HepG2 (cell line): ENCODE measurements at regions not wholly inside any gene's neighbourhood (a gene's known extent, or its start where the extent isn't known, plus 50 kb on each side); places are given as distances from the start of the nearest gene placed in this dataset.

Source experiments
- ATAC-seq: fragments of 200-7000 bp; cut with Tn5 transposase; 3 replicates; pipeline ENCODE4 v1.9.1; 2020; ENCODE audit warnings: mild to moderate bottlenecking, moderate library complexity
- BruUV-seq: library from RNA; stranded (reverse); fragments of 400-500 nt; replicated peaks from 2 replicates; lab custom pipeline; 2021; lab: Mats Ljungman, UMichigan
- CTCF ChIA-PET: fragments of 300-600 bp; formaldehyde crosslinking; extraction: SDS; loops from one replicate; lab custom pipeline; 2021; ENCODE audit warnings: low total read pairs, inconsistent platforms, low intra/inter-chr PET ratio; lab: Yijun Ruan, JAX
- POLR2A ChIA-PET: fragments of 350-600 bp; sonication (Branson Sonifier 250); formaldehyde crosslinking; loops from one replicate; lab custom pipeline; 2020; ENCODE audit warnings: antibody characterized with exemption, inconsistent platforms; lab: Yijun Ruan, JAX
- DNase-seq: peaks from one replicate; pipeline ENCODE4 v3.0.0-alpha.2; 2015; ENCODE audit warnings: low spot score
- FAIRE-seq: peaks from 3 replicates; lab custom pipeline; 2011; peaks lifted over from hg19 to GRCh38; lab: Jason Lieb, UNC
- H2AFZ ChIP-seq: one replicate; pipeline ENCODE4 v1.6.1; 2011; ENCODE audit warnings: low read length, inconsistent platforms
- H3K27ac ChIP-seq: fragments of 300-600 bp; 3 replicates; pipeline ENCODE4 v1.8.0; 2011; ENCODE audit warnings: mixed run types, mild to moderate bottlenecking, mixed read lengths, low read length, inconsistent platforms; ENCODE audit not compliant: insufficient read depth; ENCODE audit errors: extremely low read length
- H3K27me3 ChIP-seq, 2 experiments: fragments of 200-600 bp in 1 of 2; 2 replicates in 1 of 2; 3 replicates in 1 of 2; pipeline versions ENCODE4 v1.6.0 to v1.8.0; 2011; ENCODE audit warnings: low read length in 2 of 2, mild to moderate bottlenecking in 2 of 2, moderate library complexity in 2 of 2, inconsistent platforms in 1 of 2; ENCODE audit not compliant: insufficient read depth in 2 of 2, control insufficient read depth in 1 of 2
- H3K36me3 ChIP-seq, 2 experiments: fragments of 200-600 bp in 1 of 2; replicated peaks in 1 of 2; 2 replicates in 1 of 2; 3 replicates in 1 of 2; pipeline versions ENCODE4 v1.5.1 to v1.8.0; 2011; ENCODE audit warnings: low read length in 2 of 2, inconsistent platforms in 1 of 2; ENCODE audit not compliant: insufficient read depth in 2 of 2, control insufficient read depth in 1 of 2
- H3K4me1 ChIP-seq: 2 replicates; pipeline ENCODE4 v1.5.1; 2012; ENCODE audit warnings: low read length, inconsistent platforms; ENCODE audit not compliant: insufficient read depth
- H3K4me2 ChIP-seq: 2 replicates; pipeline ENCODE4 v1.6.0; 2011; ENCODE audit warnings: low read depth, low read length, inconsistent platforms
- H3K4me3 ChIP-seq, 3 experiments: fragments of 200-600 bp in 1 of 3; sonication (generic), shearing (Covaris generic) in 1 of 3; replicated peaks in 1 of 3; 2 replicates each; pipeline ENCODE4 v1.5.1; 2011 to 2016; ENCODE audit warnings: low read length in 3 of 3, inconsistent platforms in 2 of 3, low read depth in 2 of 3, mild to moderate bottlenecking in 2 of 3, control low read depth in 1 of 3, mixed read lengths in 1 of 3; ENCODE audit not compliant: insufficient read depth in 1 of 3
- H3K79me2 ChIP-seq: one replicate; pipeline ENCODE4 v1.6.1; 2011; ENCODE audit warnings: low read length, inconsistent platforms; ENCODE audit not compliant: insufficient read depth
- H3K9ac ChIP-seq: 2 replicates; pipeline ENCODE4 v1.6.0; 2011; ENCODE audit warnings: mild to moderate bottlenecking, low read depth, low read length, inconsistent platforms; ENCODE audit not compliant: insufficient read depth
- H3K9me3 ChIP-seq: 2 replicates; pipeline ENCODE4 v1.5.1; 2012; ENCODE audit warnings: mild to moderate bottlenecking, low read length
- H4K20me1 ChIP-seq: 2 replicates; pipeline ENCODE4 v1.6.0; 2011; ENCODE audit warnings: inconsistent platforms, mild to moderate bottlenecking, low read length, moderate library complexity; ENCODE audit not compliant: insufficient read depth
- HMGXB4 ChIP-seq, 2 experiments: sonication (generic) in 1 of 2; formaldehyde crosslinking in 1 of 2; IDR thresholded peaks; 2 replicates each; pipeline versions ENCODE4 v1.4.0 to v1.6.1; 2018 to 2020; ENCODE audit warnings: missing genetic modification reagents in 2 of 2, borderline replicate concordance in 1 of 2, low read depth in 1 of 2, mild to moderate bottlenecking in 1 of 2, missing biosample characterization in 1 of 2
- JUNB ChIP-seq: sonication (generic); formaldehyde crosslinking; IDR thresholded peaks from 2 replicates; pipeline ENCODE4 v1.8.0; 2022; ENCODE audit warnings: missing genetic modification reagents, mild to moderate bottlenecking, borderline replicate concordance
- KDM1A ChIP-seq: IDR thresholded peaks from 2 replicates; pipeline ENCODE4 v1.6.1; 2016; ENCODE audit warnings: missing compliant biosample characterization
- MTF2 ChIP-seq: sonication (generic); formaldehyde crosslinking; IDR thresholded peaks from 2 replicates; pipeline ENCODE4 v1.5.0; 2020; ENCODE audit warnings: missing genetic modification reagents, borderline replicate concordance
- SMARCE1 ChIP-seq: fragments of 450-650 bp; IDR thresholded peaks from 2 replicates; pipeline ENCODE4 v1.6.1; 2017; ENCODE audit warnings: borderline replicate concordance
- SMC3 ChIP-seq: IDR thresholded peaks from 2 replicates; pipeline ENCODE4 v1.6.1; 2011; ENCODE audit warnings: low read length, improper control_type of control experiment
- SRSF4 ChIP-seq: fragments of 200-400 bp; formaldehyde crosslinking; IDR thresholded peaks from one replicate; pipeline ENCODE4 v1.6.1; 2018; ENCODE audit warnings: mild to moderate bottlenecking, low read depth, low read length, moderate library complexity; ENCODE audit not compliant: poor library complexity, severe bottlenecking
- TP53 ChIP-seq: sonication (generic); formaldehyde crosslinking; conservative IDR thresholded peaks from 2 replicates; pipeline ENCODE4 v1.4.0; 2020; ENCODE audit warnings: missing genetic modification reagents
- YEATS2 ChIP-seq: sonication (generic); formaldehyde crosslinking; IDR thresholded peaks from 2 replicates; pipeline ENCODE4 v1.4.0; 2020; ENCODE audit warnings: missing genetic modification reagents, borderline replicate concordance
- ZBTB10 ChIP-seq: sonication (generic); formaldehyde crosslinking; IDR thresholded peaks from 2 replicates; pipeline ENCODE4 v1.4.0; 2020; ENCODE audit warnings: missing genetic modification reagents, borderline replicate concordance
- ZNF124 ChIP-seq: sonication (generic); formaldehyde crosslinking; IDR thresholded peaks from 2 replicates; pipeline ENCODE4 v1.4.0; 2020; ENCODE audit warnings: missing genetic modification reagents
- ZNF382 ChIP-seq: sonication (generic); formaldehyde crosslinking; IDR thresholded peaks from 2 replicates; pipeline ENCODE4 v1.5.0; 2020; ENCODE audit warnings: missing genetic modification reagents, mild to moderate bottlenecking, borderline replicate concordance
- ZNF512B ChIP-seq: sonication (generic); formaldehyde crosslinking; IDR thresholded peaks from 2 replicates; pipeline ENCODE4 v1.5.1; 2020; ENCODE audit warnings: missing genetic modification reagents, mild to moderate bottlenecking, borderline replicate concordance
- ZNF7 ChIP-seq: IDR thresholded peaks from 2 replicates; pipeline ENCODE4 v1.6.1; 2016; ENCODE audit warnings: missing biosample characterization, missing genetic modification reagents
- ZSCAN5A ChIP-seq: sonication (generic); formaldehyde crosslinking; IDR thresholded peaks from 2 replicates; pipeline ENCODE4 v1.8.0; 2022; ENCODE audit warnings: mild to moderate bottlenecking, missing genetic modification reagents, borderline replicate concordance
- WGBS: methylation state at CpG from one replicate; pipeline ENCODE4 v1.1.6; 2017; ENCODE audit warnings: low lambda C conversion rate; 5-methylcytosine and 5-hydroxymethylcytosine counted together
- in situ Hi-C: cut with HindIII; loops from 2 replicates; pipeline ENCODE4 v1.10.0; 2017; ENCODE audit warnings: low pct_unique_long_range_greater_than_20kb; ENCODE audit not compliant: extremely low pct_ligation_motif_present
- intact Hi-C: fragments of 100-400 bp; cut with micrococcal nuclease; formaldehyde crosslinking; loops from one replicate; pipeline ENCODE4 v1.10.0; 2022; ENCODE audit not compliant: unreplicated experiment

GRCh38 chr3:40593351-40593750 is 68.6 kb downstream of the ZNF621 start:
- Histone ChIP-seq H3K27me3 (no peaks in the 10 kb centered on the region; a peak in 1 of 5 replicates), H3K9ac (no peak overlapping the region), H3K9me3 (no peaks in the 10 kb centered on the region), H3K27ac (no peak overlapping the region), H3K79me2 (no peaks in the 10 kb centered on the region), H2AFZ (no peak overlapping the region), H4K20me1 (no peaks in the 10 kb centered on the region), H3K4me3 (no peak overlapping the region), H3K4me2 (no peak overlapping the region), H3K36me3 (no peaks in the 10 kb centered on the region), H3K4me1 (no peaks in the 10 kb centered on the region)
- intact Hi-C loops (no loop called here), in situ Hi-C loops (loop anchor here (25.0 kb wide), 1 partner anchor 619 kb away; no protein-coding TSS in a partner anchor)
- ATAC-seq: no peak
- POLR2A ChIA-PET: no interaction called here
- WGBS: 68% methylated on average over 4 of the region's 4 CpGs
- CTCF ChIA-PET: no interaction called here
- no peak for FAIRE-seq
- BruUV-seq: no TSS peak
- DNase-seq: no peak
- no peak for TF ChIP-seq TP53 (CRISPR knock-in tag)
- TF ChIP-seq SMC3: no peak
- no peak for TF ChIP-seq MTF2
- TF ChIP-seq ZNF124 (CRISPR knock-in tag): no peak
- no peak for TF ChIP-seq ZNF7 (CRISPR knock-in tag)
- no peak for TF ChIP-seq YEATS2 (CRISPR knock-in tag)
- no peak for TF ChIP-seq HMGXB4 (CRISPR knock-in tag; IDR thresholded peaks at IDR 0.05; ENCODE audit: borderline replicate concordance in 1 of 2, low read depth in 1 of 2)
- TF ChIP-seq ZSCAN5A (CRISPR knock-in tag): no peak
- no peak for TF ChIP-seq SRSF4
- no peak for TF ChIP-seq ZBTB10
- no peak for TF ChIP-seq ZNF382 (CRISPR knock-in tag)
- no peak for TF ChIP-seq KDM1A (CRISPR knock-in tag)
- no peak for TF ChIP-seq ZNF512B (CRISPR knock-in tag)
- no peak for TF ChIP-seq JUNB (CRISPR knock-in tag)
- TF ChIP-seq SMARCE1: no peak
